ENCODE measurements at regions not wholly inside any gene's neighbourhood (a gene's known extent, or its start where the extent isn't known, plus 50 kb on each side); places are given as distances from the start of the nearest gene placed in this dataset.

DNA sequence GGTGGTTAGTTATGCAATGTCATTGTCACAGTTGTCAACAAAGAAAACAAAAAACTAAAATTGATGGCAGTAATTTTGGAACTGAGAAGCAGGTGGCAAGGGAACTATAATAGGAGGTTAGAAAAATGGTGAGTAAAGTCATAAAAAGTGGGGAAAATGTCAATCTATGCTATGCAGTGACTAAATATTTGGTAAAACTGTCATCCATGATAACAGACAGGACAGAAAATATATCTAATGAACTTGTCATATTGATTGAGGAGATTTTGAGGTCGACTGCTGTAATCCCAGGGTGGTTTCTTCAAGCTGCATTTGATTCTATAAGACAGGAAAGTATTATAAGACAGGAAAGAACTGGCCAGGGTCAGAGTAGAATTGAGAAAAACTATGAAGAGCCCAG, 998.4 kb downstream of the IGSF11 start:
- Histone ChIP-seq H2AFZ (ENCODE audit: low read depth) (no peak overlapping the region), H3K4me1 (ENCODE audit: control insufficient read depth in 1 of 2, insufficient read depth in 2 of 2, low read depth in 1 of 2, low read length in 1 of 2) (no peaks in the 10 kb centered on the region), H3K27me3 (ENCODE audit: insufficient read depth) (no peaks in the 10 kb centered on the region), H3K36me3 (replicated peaks in 1 of 2; ENCODE audit: control insufficient read depth in 1 of 2, insufficient read depth in 2 of 2, low read length in 1 of 2) (no peaks in the 10 kb centered on the region), H3F3A (replicated peaks; ENCODE audit: insufficient read depth) (no peaks in the 10 kb centered on the region), H3K4me3 (ENCODE audit: low read depth in 2 of 2, low read length in 1 of 2) (no peak overlapping the region), H3K9me2 (no peaks in the 10 kb centered on the region), H3K4me2 (no peak overlapping the region), H3K79me2 (ENCODE audit: insufficient read depth) (no peaks in the 10 kb centered on the region), H4K20me1 (ENCODE audit: insufficient read depth) (no peaks in the 10 kb centered on the region), H3K27ac (ENCODE audit: low read depth in 2 of 2, low read length in 1 of 2) (no peak overlapping the region), H3K9me3 (peaks cover 5% of the 10 kb centered on the region; the same call in 1 of the 2 replicates), H3K9ac (no peak overlapping the region)
- ChIA-PET CTCF (interaction anchor here (1.1 kb wide), 1 partner anchor 39 kb away, joined by 7 read pairs; no protein-coding TSS in a partner anchor), POLR2A (no interaction called here)
- DNase-seq, result no peak
- TF ChIP-seq TEAD4 (IDR thresholded peaks at IDR 0.05; ENCODE audit: borderline replicate concordance, insufficient read depth), result no peak
- TF ChIP-seq, protein P1, sequence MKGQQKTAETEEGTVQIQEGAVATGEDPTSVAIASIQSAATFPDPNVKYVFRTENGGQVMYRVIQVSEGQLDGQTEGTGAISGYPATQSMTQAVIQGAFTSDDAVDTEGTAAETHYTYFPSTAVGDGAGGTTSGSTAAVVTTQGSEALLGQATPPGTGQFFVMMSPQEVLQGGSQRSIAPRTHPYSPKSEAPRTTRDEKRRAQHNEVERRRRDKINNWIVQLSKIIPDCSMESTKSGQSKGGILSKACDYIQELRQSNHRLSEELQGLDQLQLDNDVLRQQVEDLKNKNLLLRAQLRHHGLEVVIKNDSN (IDR thresholded peaks at IDR 0.05; ENCODE audit: borderline replicate concordance, low read depth), result no peak
- TF ChIP-seq GATA2 (CRISPR knock-in tag; IDR thresholded peaks at IDR 0.05), result no peak
- TF ChIP-seq EP300 (IDR thresholded peaks at IDR 0.05; ENCODE audit: borderline replicate concordance in 1 of 2, low read depth in 1 of 2, low read length in 1 of 2), result no peak
- TF ChIP-seq, protein P2, sequence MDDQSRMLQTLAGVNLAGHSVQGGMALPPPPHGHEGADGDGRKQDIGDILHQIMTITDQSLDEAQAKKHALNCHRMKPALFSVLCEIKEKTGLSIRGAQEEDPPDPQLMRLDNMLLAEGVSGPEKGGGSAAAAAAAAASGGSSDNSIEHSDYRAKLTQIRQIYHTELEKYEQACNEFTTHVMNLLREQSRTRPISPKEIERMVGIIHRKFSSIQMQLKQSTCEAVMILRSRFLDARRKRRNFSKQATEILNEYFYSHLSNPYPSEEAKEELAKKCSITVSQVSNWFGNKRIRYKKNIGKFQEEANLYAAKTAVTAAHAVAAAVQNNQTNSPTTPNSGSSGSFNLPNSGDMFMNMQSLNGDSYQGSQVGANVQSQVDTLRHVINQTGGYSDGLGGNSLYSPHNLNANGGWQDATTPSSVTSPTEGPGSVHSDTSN (IDR thresholded peaks at IDR 0.05), result no peak
- no peak for TF ChIP-seq SMC3 (IDR thresholded peaks at IDR 0.05; ENCODE audit: low read depth, low read length)
- TF ChIP-seq RFX5 (IDR thresholded peaks at IDR 0.05; ENCODE audit: low read length), result no peak
- TF ChIP-seq MXI1 (IDR thresholded peaks at IDR 0.05; ENCODE audit: low read depth, low read length), result no peak
- TF ChIP-seq FOXJ3 (CRISPR knock-in tag; IDR thresholded peaks at IDR 0.05), result no peak
- no peak for TF ChIP-seq FOSL2 (IDR thresholded peaks at IDR 0.05; ENCODE audit: borderline replicate concordance, low read depth)
- TF ChIP-seq ELF1 (IDR thresholded peaks at IDR 0.05), result no peak
- no peak for TF ChIP-seq RCOR1 (IDR thresholded peaks at IDR 0.05; ENCODE audit: low read length)
- WGBS (ENCODE audit: low lambda C conversion rate), result 15% methylated on average over 1 of the region's 1 CpG

DNA sequence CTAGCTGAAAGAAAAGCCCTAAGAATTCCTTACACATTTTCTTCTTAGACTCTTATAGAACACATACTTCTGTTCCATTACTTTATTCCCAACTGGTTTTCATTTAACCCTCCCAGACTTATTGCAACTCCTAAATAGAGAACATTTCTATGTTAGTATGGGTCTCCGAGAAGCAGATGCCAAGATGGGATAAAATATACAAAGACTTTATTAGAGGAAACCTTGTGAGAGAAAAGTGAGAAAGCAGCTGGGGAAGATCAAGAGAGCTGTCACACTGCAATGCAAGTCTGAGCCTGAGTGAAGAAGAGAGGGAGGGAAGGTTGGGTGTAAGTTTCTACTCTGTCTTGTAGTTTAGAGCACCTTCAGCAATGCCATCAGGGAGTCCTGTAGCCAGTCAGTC, 979.3 kb downstream of the IGSF11 start:
- WGBS (ENCODE audit: low lambda C conversion rate), result 31% methylated on average over 1 of the region's 1 CpG
- no peak overlapping the region for H2AFZ ChIP-seq (ENCODE audit: low read depth)
- H3K27ac ChIP-seq (ENCODE audit: low read depth in 2 of 2, low read length in 1 of 2), result no peak overlapping the region
- H3K79me2 ChIP-seq (ENCODE audit: insufficient read depth), result no peaks in the 10 kb centered on the region
- no peaks in the 10 kb centered on the region for H3K27me3 ChIP-seq (ENCODE audit: insufficient read depth)
- H3K4me1 ChIP-seq (ENCODE audit: control insufficient read depth in 1 of 2, insufficient read depth in 2 of 2, low read depth in 1 of 2, low read length in 1 of 2), result no peaks in the 10 kb centered on the region
- H3K36me3 ChIP-seq (replicated peaks in 1 of 2; ENCODE audit: control insufficient read depth in 1 of 2, insufficient read depth in 2 of 2, low read length in 1 of 2), result no peaks in the 10 kb centered on the region
- TF ChIP-seq EP300 (IDR thresholded peaks at IDR 0.05; ENCODE audit: borderline replicate concordance in 1 of 2, low read depth in 1 of 2, low read length in 1 of 2) (no peak), NRF1 (IDR thresholded peaks at IDR 0.05; ENCODE audit: low read depth, low read length) (no peak), RAD21 (IDR thresholded peaks at IDR 0.05; ENCODE audit: low read length) (no peak), ELF1 (IDR thresholded peaks at IDR 0.05) (no peak), GATA2 (CRISPR knock-in tag; IDR thresholded peaks at IDR 0.05) (no peak), MXI1 (IDR thresholded peaks at IDR 0.05; ENCODE audit: low read depth, low read length) (no peak), YY1 (IDR thresholded peaks at IDR 0.05; ENCODE audit: low read depth) (no peak), EZH2phosphoT487 (IDR thresholded peaks at IDR 0.05; ENCODE audit: borderline replicate concordance, low read depth) (no peak), CHD2 (IDR thresholded peaks at IDR 0.05; ENCODE audit: low read length, partially characterized antibody) (no peak), JUND (IDR thresholded peaks at IDR 0.05) (no peak), RCOR1 (IDR thresholded peaks at IDR 0.05; ENCODE audit: low read length) (no peak)
- TF ChIP-seq, protein P3, sequence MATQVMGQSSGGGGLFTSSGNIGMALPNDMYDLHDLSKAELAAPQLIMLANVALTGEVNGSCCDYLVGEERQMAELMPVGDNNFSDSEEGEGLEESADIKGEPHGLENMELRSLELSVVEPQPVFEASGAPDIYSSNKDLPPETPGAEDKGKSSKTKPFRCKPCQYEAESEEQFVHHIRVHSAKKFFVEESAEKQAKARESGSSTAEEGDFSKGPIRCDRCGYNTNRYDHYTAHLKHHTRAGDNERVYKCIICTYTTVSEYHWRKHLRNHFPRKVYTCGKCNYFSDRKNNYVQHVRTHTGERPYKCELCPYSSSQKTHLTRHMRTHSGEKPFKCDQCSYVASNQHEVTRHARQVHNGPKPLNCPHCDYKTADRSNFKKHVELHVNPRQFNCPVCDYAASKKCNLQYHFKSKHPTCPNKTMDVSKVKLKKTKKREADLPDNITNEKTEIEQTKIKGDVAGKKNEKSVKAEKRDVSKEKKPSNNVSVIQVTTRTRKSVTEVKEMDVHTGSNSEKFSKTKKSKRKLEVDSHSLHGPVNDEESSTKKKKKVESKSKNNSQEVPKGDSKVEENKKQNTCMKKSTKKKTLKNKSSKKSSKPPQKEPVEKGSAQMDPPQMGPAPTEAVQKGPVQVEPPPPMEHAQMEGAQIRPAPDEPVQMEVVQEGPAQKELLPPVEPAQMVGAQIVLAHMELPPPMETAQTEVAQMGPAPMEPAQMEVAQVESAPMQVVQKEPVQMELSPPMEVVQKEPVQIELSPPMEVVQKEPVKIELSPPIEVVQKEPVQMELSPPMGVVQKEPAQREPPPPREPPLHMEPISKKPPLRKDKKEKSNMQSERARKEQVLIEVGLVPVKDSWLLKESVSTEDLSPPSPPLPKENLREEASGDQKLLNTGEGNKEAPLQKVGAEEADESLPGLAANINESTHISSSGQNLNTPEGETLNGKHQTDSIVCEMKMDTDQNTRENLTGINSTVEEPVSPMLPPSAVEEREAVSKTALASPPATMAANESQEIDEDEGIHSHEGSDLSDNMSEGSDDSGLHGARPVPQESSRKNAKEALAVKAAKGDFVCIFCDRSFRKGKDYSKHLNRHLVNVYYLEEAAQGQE (IDR thresholded peaks at IDR 0.05; ENCODE audit: low read depth, low read length), result no peak
- TF ChIP-seq, protein P2 (IDR thresholded peaks at IDR 0.05), result no peak
- H3K9ac ChIP-seq, result no peak overlapping the region
- POLR2A ChIA-PET, result no interaction called here
- no peaks in the 10 kb centered on the region for H3K9me3 ChIP-seq
- no peaks in the 10 kb centered on the region for H3K9me2 ChIP-seq
- DNase-seq, result no peak
- H3K4me2 ChIP-seq, result no peak overlapping the region
- no peaks in the 10 kb centered on the region for H4K20me1 ChIP-seq (ENCODE audit: insufficient read depth)
- no peak overlapping the region for H3K4me3 ChIP-seq (ENCODE audit: low read depth in 2 of 2, low read length in 1 of 2)
- no peaks in the 10 kb centered on the region for H3F3A ChIP-seq (replicated peaks; ENCODE audit: insufficient read depth)
- CTCF ChIA-PET, result no interaction called here
